ENCODE measurements at regions not wholly inside any gene's neighbourhood (a gene's known extent, or its start where the extent isn't known, plus 50 kb on each side); places are given as distances from the start of the nearest gene placed in this dataset.

GRCh38 chr11:86893235-86893634 lies 62.0 kb downstream of the FZD4 start:
- no TSS peak for BruUV-seq (replicated peaks)
- CTCF ChIA-PET: no interaction called here
- Histone ChIP-seq H3K4me2 (ENCODE audit: low read length) (no peak overlapping the region), H3K27ac (ENCODE audit: low read depth, low read length) (no peak overlapping the region), H2AFZ (ENCODE audit: low read depth, low read length, poor library complexity, severe bottlenecking) (no peak overlapping the region), H3K79me2 (ENCODE audit: insufficient read depth, low read length) (no peaks in the 10 kb centered on the region), H4K20me1 (ENCODE audit: insufficient read depth) (no peaks in the 10 kb centered on the region), H3K4me3 (replicated peaks in 1 of 2; ENCODE audit: low read depth in 1 of 2, low read length in 2 of 2) (no peak overlapping the region), H3K9ac (ENCODE audit: low read length) (no peak overlapping the region), H3K27me3 (ENCODE audit: insufficient read depth, low read length) (no peaks in the 10 kb centered on the region), H3K4me1 (ENCODE audit: control insufficient read depth in 1 of 2, insufficient read depth in 2 of 2, low read length in 2 of 2) (no peaks in the 10 kb centered on the region), H3K36me3 (ENCODE audit: control insufficient read depth in 1 of 2, insufficient read depth in 2 of 2, low read length in 2 of 2) (no peaks in the 10 kb centered on the region), H3K9me3 (ENCODE audit: control insufficient read depth in 1 of 2, insufficient read depth in 1 of 2, low read depth in 1 of 2, low read length in 2 of 2) (no peaks in the 10 kb centered on the region), H3K9me2 (ENCODE audit: insufficient read depth) (no peaks in the 10 kb centered on the region)
- no peak for ATAC-seq
- intact Hi-C loops (cut with micrococcal nuclease): no loop called here
- no peak for DNase-seq (ENCODE audit: low read depth, low spot score)
- RAD21 ChIA-PET (ENCODE audit: low non-redundant PET in 1 of 2, low total read pairs in 2 of 2, uncharacterized antibody in 2 of 2, unreplicated experiment in 2 of 2): no interaction called here
- TF ChIP-seq CEBPB (IDR thresholded peaks at IDR 0.05; ENCODE audit: low read depth) (no peak), JUND (IDR thresholded peaks at IDR 0.05) (no peak)
- POLR2A ChIA-PET: no interaction called here

All from HCT116 (cell line).